ENCODE measurements at regions not wholly inside any gene's neighbourhood (a gene's known extent, or its start where the extent isn't known, plus 50 kb on each side); places are given as distances from the start of the nearest gene placed in this dataset.
"Not testable (repeated sequence)": the region's sequence is repeated elsewhere in the genome, so short reads cannot be mapped to it uniquely, and the experiment has no call there.

- no peak for DNase-seq (ENCODE audit: low read depth in 3 of 3, low spot score in 1 of 3)
These were observed 71.1 kb downstream of the FAM50B start for GRCh38 chr6:3920321-3920720.

- DNase-seq (ENCODE audit: low read depth in 3 of 3, low spot score in 1 of 3): no peak
These were observed 72.5 kb downstream of the FAM50B start for GRCh38 chr6:3921663-3922062.

- not testable (repeated sequence) for DNase-seq (ENCODE audit: low read depth in 3 of 3, low spot score in 1 of 3)
These were observed 73.4 kb downstream of the FAM50B start for GRCh38 chr6:3922619-3923018.

- not testable (repeated sequence) for DNase-seq (ENCODE audit: low read depth in 3 of 3, low spot score in 1 of 3)
These were observed 76.3 kb downstream of the FAM50B start for GRCh38 chr6:3925223-3926149.

GRCh38 chr6:3926150-3926482 lies 76.9 kb downstream of the FAM50B start:
- no peak for DNase-seq (ENCODE audit: low read depth in 3 of 3, low spot score in 1 of 3)

GRCh38 chr6:3928111-3928510 lies 78.9 kb downstream of the FAM50B start:
- no peak for DNase-seq (ENCODE audit: low read depth in 3 of 3, low spot score in 1 of 3)

- no peak for DNase-seq (ENCODE audit: low read depth in 3 of 3, low spot score in 1 of 3)
These were observed 80.2 kb downstream of the FAM50B start for GRCh38 chr6:3929281-3929798.

GRCh38 chr6:3937438-3937837 lies 88.3 kb downstream of the FAM50B start:
- DNase-seq (ENCODE audit: low read depth in 3 of 3, low spot score in 1 of 3): no peak

GRCh38 chr6:3938715-3939367 lies 89.7 kb downstream of the FAM50B start:
- DNase-seq (ENCODE audit: low read depth in 3 of 3, low spot score in 1 of 3): no peak

- DNase-seq (ENCODE audit: low read depth in 3 of 3, low spot score in 1 of 3): no peak
These were observed 90.3 kb downstream of the FAM50B start for GRCh38 chr6:3939368-3939958.

- DNase-seq (ENCODE audit: low read depth in 3 of 3, low spot score in 1 of 3): no peak
These were observed 90.8 kb downstream of the FAM50B start for GRCh38 chr6:3939964-3940363.

- no peak for DNase-seq (ENCODE audit: low read depth in 3 of 3, low spot score in 1 of 3)
These were observed 91.5 kb downstream of the FAM50B start for GRCh38 chr6:3940703-3941102.

- no peak for DNase-seq (ENCODE audit: low read depth in 3 of 3, low spot score in 1 of 3)
These were observed 94.2 kb downstream of the FAM50B start for GRCh38 chr6:3943331-3943765.

- DNase-seq (ENCODE audit: low read depth in 3 of 3, low spot score in 1 of 3): no peak
These were observed 95.1 kb downstream of the FAM50B start for GRCh38 chr6:3944246-3944645.

- no peak for DNase-seq (ENCODE audit: low read depth in 3 of 3, low spot score in 1 of 3)
These were observed 97.6 kb downstream of the FAM50B start for GRCh38 chr6:3946778-3947177.

- no peak for DNase-seq (ENCODE audit: low read depth in 3 of 3, low spot score in 1 of 3)
These were observed 99.7 kb downstream of the FAM50B start for GRCh38 chr6:3948866-3949265.

- no peak for DNase-seq (ENCODE audit: low read depth in 3 of 3, low spot score in 1 of 3)
These were observed 100.3 kb downstream of the FAM50B start for GRCh38 chr6:3949521-3949920.

GRCh38 chr6:3956054-3956453 lies 106.9 kb downstream of the FAM50B start:
- no peak for DNase-seq (ENCODE audit: low read depth in 3 of 3, low spot score in 1 of 3)

- no peak for DNase-seq (ENCODE audit: low read depth in 3 of 3, low spot score in 1 of 3)
These were observed 108.1 kb downstream of the FAM50B start for GRCh38 chr6:3957321-3957720.

- no peak for DNase-seq (ENCODE audit: low read depth in 3 of 3, low spot score in 1 of 3)
These were observed 109.1 kb downstream of the FAM50B start for GRCh38 chr6:3958255-3958654.

- DNase-seq (ENCODE audit: low read depth in 3 of 3, low spot score in 1 of 3): no peak
These were observed 110.2 kb downstream of the FAM50B start for GRCh38 chr6:3959385-3959784.
